ENCODE measurements at regions not wholly inside any gene's neighbourhood (a gene's known extent, or its start where the extent isn't known, plus 50 kb on each side); places are given as distances from the start of the nearest gene placed in this dataset.

- TF ChIP-seq RFX5 (IDR thresholded peaks at IDR 0.05; ENCODE audit: low read depth, low read length) (no peak), SKIL (IDR thresholded peaks at IDR 0.05; ENCODE audit: low read depth, poor library complexity, severe bottlenecking) (no peak), ELK1 (IDR thresholded peaks at IDR 0.05; ENCODE audit: low read depth, low read length) (no peak), CTCF (IDR thresholded peaks at IDR 0.05 in 2 of 3, conservative IDR thresholded peaks at IDR 0.05 in 1 of 3; ENCODE audit: control insufficient read depth in 2 of 3, extremely low read depth in 1 of 3, insufficient read depth in 1 of 3, low read depth in 3 of 3, low read length in 3 of 3) (no peak), NR2C2 (IDR thresholded peaks at IDR 0.05; ENCODE audit: borderline replicate concordance, control insufficient read depth, insufficient read length, low read depth) (no peak), EP300 (IDR thresholded peaks at IDR 0.05; ENCODE audit: borderline replicate concordance in 1 of 2, control insufficient read depth in 1 of 2, low read depth in 2 of 2, low read length in 2 of 2) (no peak), TARDBP (IDR thresholded peaks at IDR 0.05; ENCODE audit: borderline replicate concordance) (no peak), SP1 (IDR thresholded peaks at IDR 0.05; ENCODE audit: low read depth, low read length) (no peak), DPF2 (IDR thresholded peaks at IDR 0.05) (no peak), SIN3A (IDR thresholded peaks at IDR 0.05; ENCODE audit: low read depth, low read length) (no peak)
These were observed 86.0 kb downstream of the CCDC185 start for GRCh38 chr1:223479261-223479660.
